A673 (cell line): ENCODE measurements at regions not wholly inside any gene's neighbourhood (a gene's known extent, or its start where the extent isn't known, plus 50 kb on each side); places are given as distances from the start of the nearest gene placed in this dataset.

Experiments
- EZH2 ChIP-seq: fragments of 200-600 bp; sonication (generic); IDR thresholded peaks from 2 replicates; pipeline ENCODE4 v1.6.1; 2017; ENCODE audit warnings: borderline replicate concordance, low read depth, mild to moderate bottlenecking, mixed read lengths, antibody characterized with exemption, low read length; ENCODE audit not compliant: poor library complexity, severe bottlenecking
- TF ChIP-seq, protein P1 (sequence below): fragments of 300-800, 200-600 bp; sonication (generic); conservative IDR thresholded peaks from 2 replicates; pipeline ENCODE4 v1.5.1; 2017; ENCODE audit warnings: low read depth, mild to moderate bottlenecking, antibody characterized with exemption, low read length, moderate library complexity, mixed read lengths

DNA sequence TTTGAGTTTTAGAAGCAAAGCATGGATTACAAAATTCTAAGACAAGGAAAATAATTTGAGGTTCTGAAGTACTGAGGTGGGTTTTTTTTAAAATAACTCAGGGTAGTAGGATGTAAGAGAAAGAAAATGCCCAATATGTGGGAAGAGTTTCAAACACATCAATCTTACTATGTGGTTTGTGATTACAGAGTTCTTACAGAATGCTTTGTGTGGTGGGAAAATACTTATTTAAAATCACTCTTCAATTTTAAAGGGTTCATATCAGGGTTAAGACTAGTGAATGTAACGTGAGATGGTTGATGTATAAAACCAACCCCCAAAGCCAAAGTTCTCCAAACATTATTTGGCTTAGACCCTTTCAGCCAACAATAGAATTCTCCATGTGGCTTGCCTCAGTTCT is 173.5 kb downstream of the UBE2E3 start:
- TF ChIP-seq, protein P1, sequence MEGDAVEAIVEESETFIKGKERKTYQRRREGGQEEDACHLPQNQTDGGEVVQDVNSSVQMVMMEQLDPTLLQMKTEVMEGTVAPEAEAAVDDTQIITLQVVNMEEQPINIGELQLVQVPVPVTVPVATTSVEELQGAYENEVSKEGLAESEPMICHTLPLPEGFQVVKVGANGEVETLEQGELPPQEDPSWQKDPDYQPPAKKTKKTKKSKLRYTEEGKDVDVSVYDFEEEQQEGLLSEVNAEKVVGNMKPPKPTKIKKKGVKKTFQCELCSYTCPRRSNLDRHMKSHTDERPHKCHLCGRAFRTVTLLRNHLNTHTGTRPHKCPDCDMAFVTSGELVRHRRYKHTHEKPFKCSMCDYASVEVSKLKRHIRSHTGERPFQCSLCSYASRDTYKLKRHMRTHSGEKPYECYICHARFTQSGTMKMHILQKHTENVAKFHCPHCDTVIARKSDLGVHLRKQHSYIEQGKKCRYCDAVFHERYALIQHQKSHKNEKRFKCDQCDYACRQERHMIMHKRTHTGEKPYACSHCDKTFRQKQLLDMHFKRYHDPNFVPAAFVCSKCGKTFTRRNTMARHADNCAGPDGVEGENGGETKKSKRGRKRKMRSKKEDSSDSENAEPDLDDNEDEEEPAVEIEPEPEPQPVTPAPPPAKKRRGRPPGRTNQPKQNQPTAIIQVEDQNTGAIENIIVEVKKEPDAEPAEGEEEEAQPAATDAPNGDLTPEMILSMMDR = no peak
- no peak for TF ChIP-seq EZH2
